ENCODE measurements at regions not wholly inside any gene's neighbourhood (a gene's known extent, or its start where the extent isn't known, plus 50 kb on each side); places are given as distances from the start of the nearest gene placed in this dataset.

GRCh38 chr11:82634091-82634490 is 99.6 kb downstream of the FAM181B start:
- Histone ChIP-seq H3K9me3 (ENCODE audit: control insufficient read depth, insufficient read depth, low read depth, low read length) (no peaks in the 10 kb centered on the region), H3K27ac (ENCODE audit: low read length) (no peak overlapping the region), H3K4me3 (ENCODE audit: low read depth in 2 of 2, low read length in 2 of 2) (no peak overlapping the region), H3K4me1 (ENCODE audit: control insufficient read depth, insufficient read depth, low read length) (no peaks in the 10 kb centered on the region), H3K27me3 (ENCODE audit: control insufficient read depth, insufficient read depth, low read length) (no peaks in the 10 kb centered on the region), H3K36me3 (ENCODE audit: control insufficient read depth, insufficient read depth, low read length) (no peaks in the 10 kb centered on the region)
- in situ Hi-C loops (cut with HindIII; ENCODE audit: low pct_unique_long_range_greater_than_20kb, low sequenced_read_pairs), result no loop called here
- POLR2A ChIA-PET, result no interaction called here
- no peak for TF ChIP-seq TCF7L2 (IDR thresholded peaks at IDR 0.05; ENCODE audit: low read depth, low read length)
- DNase-seq (ENCODE audit: low read depth, low spot score), result no peak
- CTCF ChIA-PET, result no interaction called here
- no peak for ATAC-seq
- intact Hi-C loops (cut with micrococcal nuclease; ENCODE audit: unreplicated experiment), result no loop called here
- BruUV-seq (replicated peaks), result no TSS peak

GRCh38 chr11:82631722-82632630 is 101.7 kb downstream of the FAM181B start:
- H3K4me1 ChIP-seq (ENCODE audit: control insufficient read depth, insufficient read depth, low read length), result no peaks in the 10 kb centered on the region
- ChIA-PET POLR2A (no interaction called here), CTCF (no interaction called here)
- BruUV-seq (replicated peaks), result no TSS peak
- intact Hi-C loops (cut with micrococcal nuclease; ENCODE audit: unreplicated experiment) (no loop called here), in situ Hi-C loops (cut with HindIII; ENCODE audit: low pct_unique_long_range_greater_than_20kb, low sequenced_read_pairs) (no loop called here)
- H3K36me3 ChIP-seq (ENCODE audit: control insufficient read depth, insufficient read depth, low read length), result no peaks in the 10 kb centered on the region
- no peak for TF ChIP-seq POLR2AphosphoS5 (IDR thresholded peaks at IDR 0.05; ENCODE audit: low read depth, low read length)
- no peak for TF ChIP-seq SIN3A (IDR thresholded peaks at IDR 0.05; ENCODE audit: borderline replicate concordance, insufficient read depth, low read depth, low read length)
- TF ChIP-seq TCF7L2 (IDR thresholded peaks at IDR 0.05; ENCODE audit: low read depth, low read length), result no peak
- TF ChIP-seq, protein P1, sequence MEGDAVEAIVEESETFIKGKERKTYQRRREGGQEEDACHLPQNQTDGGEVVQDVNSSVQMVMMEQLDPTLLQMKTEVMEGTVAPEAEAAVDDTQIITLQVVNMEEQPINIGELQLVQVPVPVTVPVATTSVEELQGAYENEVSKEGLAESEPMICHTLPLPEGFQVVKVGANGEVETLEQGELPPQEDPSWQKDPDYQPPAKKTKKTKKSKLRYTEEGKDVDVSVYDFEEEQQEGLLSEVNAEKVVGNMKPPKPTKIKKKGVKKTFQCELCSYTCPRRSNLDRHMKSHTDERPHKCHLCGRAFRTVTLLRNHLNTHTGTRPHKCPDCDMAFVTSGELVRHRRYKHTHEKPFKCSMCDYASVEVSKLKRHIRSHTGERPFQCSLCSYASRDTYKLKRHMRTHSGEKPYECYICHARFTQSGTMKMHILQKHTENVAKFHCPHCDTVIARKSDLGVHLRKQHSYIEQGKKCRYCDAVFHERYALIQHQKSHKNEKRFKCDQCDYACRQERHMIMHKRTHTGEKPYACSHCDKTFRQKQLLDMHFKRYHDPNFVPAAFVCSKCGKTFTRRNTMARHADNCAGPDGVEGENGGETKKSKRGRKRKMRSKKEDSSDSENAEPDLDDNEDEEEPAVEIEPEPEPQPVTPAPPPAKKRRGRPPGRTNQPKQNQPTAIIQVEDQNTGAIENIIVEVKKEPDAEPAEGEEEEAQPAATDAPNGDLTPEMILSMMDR (IDR thresholded peaks at IDR 0.05), result no peak
- TF ChIP-seq REST (IDR thresholded peaks at IDR 0.05; ENCODE audit: insufficient read depth in 1 of 2, low read depth in 2 of 2, low read length in 1 of 2), result no peak
- H3K27me3 ChIP-seq (ENCODE audit: control insufficient read depth, insufficient read depth, low read length), result no peaks in the 10 kb centered on the region
- no peak overlapping the region for H3K4me3 ChIP-seq (ENCODE audit: low read depth in 2 of 2, low read length in 2 of 2)
- no peak overlapping the region for H3K27ac ChIP-seq (ENCODE audit: low read length)
- H3K9me3 ChIP-seq (ENCODE audit: control insufficient read depth, insufficient read depth, low read depth, low read length), result no peaks in the 10 kb centered on the region
- ATAC-seq (no peak), DNase-seq (ENCODE audit: low read depth, low spot score) (no peak)

DNA sequence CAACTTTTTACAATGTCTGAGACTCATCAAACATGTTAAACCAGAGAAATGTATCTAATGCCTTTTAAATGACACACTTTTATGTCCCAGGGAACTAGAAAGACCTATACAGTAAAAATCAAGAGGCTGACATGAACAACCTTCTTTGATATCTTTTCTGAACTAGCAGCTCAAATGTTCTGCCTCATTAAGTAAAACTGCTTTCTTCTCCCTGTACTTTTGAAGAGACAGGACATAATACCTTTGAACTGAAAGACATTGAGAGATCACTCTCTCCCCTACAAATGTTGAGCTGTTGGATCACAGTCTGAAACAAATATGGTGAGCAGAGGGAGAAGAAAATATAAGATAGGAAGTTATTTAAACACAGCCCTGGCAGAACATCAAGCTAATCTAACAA is 123.0 kb downstream of the FAM181B start:
- no peaks in the 10 kb centered on the region for H3K27me3 ChIP-seq (ENCODE audit: control insufficient read depth, insufficient read depth, low read length)
- CTCF ChIA-PET, result no interaction called here
- DNase-seq (ENCODE audit: low read depth, low spot score) (no peak), ATAC-seq (no peak)
- intact Hi-C loops (cut with micrococcal nuclease; ENCODE audit: unreplicated experiment) (no loop called here), in situ Hi-C loops (cut with HindIII; ENCODE audit: low pct_unique_long_range_greater_than_20kb, low sequenced_read_pairs) (no loop called here)
- no peaks in the 10 kb centered on the region for H3K4me1 ChIP-seq (ENCODE audit: control insufficient read depth, insufficient read depth, low read length)
- no peaks in the 10 kb centered on the region for H3K9me3 ChIP-seq (ENCODE audit: control insufficient read depth, insufficient read depth, low read depth, low read length)
- no TSS peak for BruUV-seq (replicated peaks)
- H3K4me3 ChIP-seq (ENCODE audit: low read depth in 2 of 2, low read length in 2 of 2), result no peak overlapping the region
- no peak for TF ChIP-seq TCF7L2 (IDR thresholded peaks at IDR 0.05; ENCODE audit: low read depth, low read length)
- TF ChIP-seq POLR2AphosphoS5 (IDR thresholded peaks at IDR 0.05; ENCODE audit: low read depth, low read length), result no peak
- TF ChIP-seq, protein P1 (IDR thresholded peaks at IDR 0.05), result no peak
- TF ChIP-seq REST (IDR thresholded peaks at IDR 0.05; ENCODE audit: insufficient read depth in 1 of 2, low read depth in 2 of 2, low read length in 1 of 2), result no peak
- POLR2A ChIA-PET, result no interaction called here
- no peaks in the 10 kb centered on the region for H3K36me3 ChIP-seq (ENCODE audit: control insufficient read depth, insufficient read depth, low read length)
- no peak overlapping the region for H3K27ac ChIP-seq (ENCODE audit: low read length)

Measured in Panc1 (cell line).